LNCAP (cell line): ENCODE measurements at regions not wholly inside any gene's neighbourhood (a gene's known extent, or its start where the extent isn't known, plus 50 kb on each side); places are given as distances from the start of the nearest gene placed in this dataset.

Source experiments
- TF ChIP-seq, protein P1 (sequence below): fragments of 450-650 bp; IDR thresholded peaks from 2 replicates; pipeline ENCODE4 v1.5.1; 2017; ENCODE audit warnings: mild to moderate bottlenecking

DNA sequence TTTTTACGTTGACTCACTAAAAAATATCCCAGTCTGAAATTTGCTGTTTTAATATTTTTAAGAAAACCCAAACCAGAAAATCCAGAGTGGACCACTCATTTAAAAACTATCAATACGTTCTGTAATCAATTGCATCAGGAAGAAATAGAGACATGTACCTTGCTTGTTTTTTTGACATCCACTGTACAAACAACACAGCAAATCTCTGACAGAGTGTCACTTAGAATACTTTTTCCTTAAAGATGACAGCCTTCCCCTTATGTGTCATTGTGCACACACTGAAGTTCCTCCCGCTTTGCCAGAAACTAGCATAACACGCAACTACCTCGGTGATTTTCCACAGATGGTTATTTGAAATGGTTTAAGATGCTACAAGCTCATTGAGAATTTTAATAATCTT, 321.7 kb upstream of the PFKP start:
- TF ChIP-seq, protein P1, sequence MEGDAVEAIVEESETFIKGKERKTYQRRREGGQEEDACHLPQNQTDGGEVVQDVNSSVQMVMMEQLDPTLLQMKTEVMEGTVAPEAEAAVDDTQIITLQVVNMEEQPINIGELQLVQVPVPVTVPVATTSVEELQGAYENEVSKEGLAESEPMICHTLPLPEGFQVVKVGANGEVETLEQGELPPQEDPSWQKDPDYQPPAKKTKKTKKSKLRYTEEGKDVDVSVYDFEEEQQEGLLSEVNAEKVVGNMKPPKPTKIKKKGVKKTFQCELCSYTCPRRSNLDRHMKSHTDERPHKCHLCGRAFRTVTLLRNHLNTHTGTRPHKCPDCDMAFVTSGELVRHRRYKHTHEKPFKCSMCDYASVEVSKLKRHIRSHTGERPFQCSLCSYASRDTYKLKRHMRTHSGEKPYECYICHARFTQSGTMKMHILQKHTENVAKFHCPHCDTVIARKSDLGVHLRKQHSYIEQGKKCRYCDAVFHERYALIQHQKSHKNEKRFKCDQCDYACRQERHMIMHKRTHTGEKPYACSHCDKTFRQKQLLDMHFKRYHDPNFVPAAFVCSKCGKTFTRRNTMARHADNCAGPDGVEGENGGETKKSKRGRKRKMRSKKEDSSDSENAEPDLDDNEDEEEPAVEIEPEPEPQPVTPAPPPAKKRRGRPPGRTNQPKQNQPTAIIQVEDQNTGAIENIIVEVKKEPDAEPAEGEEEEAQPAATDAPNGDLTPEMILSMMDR = no peak

DNA sequence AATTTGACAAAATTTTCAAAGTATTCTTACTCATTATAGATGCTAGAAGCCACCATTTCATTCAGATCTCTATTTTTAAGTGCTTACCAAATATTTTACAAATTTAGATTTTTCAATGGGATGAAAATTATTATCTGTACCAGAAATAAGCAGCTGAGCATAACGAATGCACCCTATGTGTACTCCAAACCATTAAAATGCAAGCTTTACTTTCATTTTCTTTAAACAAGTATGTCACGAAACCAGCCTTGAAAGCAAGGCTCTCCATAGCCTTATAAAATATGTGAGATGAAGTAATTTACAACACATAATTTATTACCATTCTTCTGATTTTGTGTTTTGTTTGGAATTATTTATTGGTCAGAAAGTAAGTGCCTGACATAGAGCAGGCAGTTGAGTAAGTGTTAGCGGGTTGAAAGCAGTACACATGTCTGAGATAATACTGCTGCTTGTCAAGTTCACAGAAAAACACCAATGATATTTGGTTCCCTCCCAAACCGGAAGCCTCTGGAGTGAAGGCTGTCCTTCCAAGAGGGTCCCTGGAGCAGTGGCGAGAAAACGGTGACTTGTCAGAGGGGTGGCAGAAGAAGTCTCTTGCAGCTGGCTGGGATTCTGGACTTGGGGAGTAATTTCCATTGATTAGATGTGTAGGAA, 322.7 kb upstream of the PFKP start:
- TF ChIP-seq, protein P1 = no peak

DNA sequence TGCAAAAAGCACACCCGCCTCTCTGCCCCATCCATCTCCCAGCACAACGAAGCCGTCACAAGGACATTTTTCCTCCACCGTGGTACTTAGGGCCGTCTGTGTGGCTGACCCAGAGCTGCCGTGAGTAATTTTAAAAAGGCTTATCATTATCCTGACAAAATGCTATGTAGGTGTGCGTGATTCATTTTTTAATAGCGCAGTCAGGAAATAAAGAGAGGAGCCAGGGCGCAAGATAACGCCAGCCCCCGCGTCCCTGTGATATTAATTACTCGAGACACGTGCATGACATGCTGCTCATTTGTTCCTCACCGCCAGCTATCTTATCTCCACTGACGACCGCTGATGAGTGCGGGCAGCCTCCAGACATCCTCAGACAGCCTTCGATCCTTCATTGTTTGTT, 332.7 kb upstream of the PFKP start:
- TF ChIP-seq, protein P1 = no peak

DNA sequence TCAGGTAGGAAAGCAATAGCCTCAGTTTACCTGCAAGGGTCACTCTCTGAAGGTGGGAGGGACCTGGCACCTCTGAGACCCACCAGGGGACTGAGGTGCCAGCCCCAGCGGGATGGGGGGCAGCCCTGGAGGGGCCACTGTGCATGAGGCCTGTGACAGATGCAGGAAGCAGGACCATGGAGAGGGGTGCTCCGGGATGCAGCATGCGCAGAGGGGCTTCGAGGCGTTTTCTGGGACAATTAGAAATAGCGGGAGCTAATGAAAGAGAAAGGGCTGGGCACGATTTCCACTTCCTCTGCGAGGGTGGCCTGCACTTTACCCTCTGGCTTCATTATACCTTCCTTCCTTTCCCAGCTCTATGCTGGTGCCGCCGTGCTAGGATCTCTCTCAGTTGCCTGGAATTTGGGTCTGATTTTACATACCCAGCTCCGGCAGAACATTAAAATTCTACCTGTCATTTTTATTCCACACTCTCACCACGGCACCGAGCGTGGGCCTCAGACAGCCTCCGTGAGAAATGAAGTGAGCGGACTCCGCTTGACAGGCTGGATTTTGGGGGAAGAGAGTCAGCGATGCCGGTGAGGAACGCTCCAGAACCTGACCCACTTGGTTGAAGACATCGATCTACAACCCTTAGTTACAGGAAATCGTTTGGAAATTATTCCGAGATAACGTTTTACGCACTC, 333.9 kb upstream of the PFKP start:
- TF ChIP-seq, protein P1 = no peak

DNA sequence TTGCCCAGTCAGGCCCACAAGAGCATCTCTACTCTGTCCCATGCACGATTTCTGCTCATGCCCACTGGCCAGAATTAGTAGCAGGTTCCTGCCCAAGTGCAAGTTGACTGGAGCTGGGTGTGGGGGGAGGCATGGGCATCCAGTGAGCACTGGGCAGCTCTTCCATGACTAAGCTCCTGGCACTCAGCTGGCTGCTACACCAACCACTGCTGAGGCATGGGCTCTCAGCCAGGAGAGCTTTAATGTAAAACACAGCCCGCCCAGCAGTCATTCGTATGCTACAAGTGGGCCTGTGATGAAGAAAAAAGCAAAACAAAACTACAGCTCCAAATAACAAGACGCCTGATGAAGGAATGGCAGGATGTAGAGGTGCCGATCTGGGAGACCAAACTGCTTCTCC, 335.4 kb upstream of the PFKP start:
- TF ChIP-seq, protein P1 = no peak

DNA sequence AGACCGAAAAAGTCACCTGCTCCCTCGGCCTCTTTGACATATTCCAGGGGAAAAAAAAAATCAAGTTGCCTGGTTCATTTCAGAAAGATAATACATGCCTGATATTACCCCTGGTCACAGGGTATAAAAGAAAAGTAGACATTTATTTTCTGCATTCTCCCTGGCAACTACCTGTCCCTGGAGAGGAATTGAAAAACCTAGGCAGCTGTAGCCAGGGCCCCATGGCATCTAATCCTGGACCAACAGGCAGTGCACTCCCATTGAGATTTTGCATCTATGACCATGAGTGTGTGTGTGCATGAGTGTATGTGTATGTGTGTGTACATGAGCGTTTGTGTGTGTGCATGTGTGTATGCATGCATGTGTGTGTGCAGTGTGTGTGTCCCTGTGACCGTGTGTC, 338.2 kb upstream of the PFKP start:
- TF ChIP-seq, protein P1 = no peak

DNA sequence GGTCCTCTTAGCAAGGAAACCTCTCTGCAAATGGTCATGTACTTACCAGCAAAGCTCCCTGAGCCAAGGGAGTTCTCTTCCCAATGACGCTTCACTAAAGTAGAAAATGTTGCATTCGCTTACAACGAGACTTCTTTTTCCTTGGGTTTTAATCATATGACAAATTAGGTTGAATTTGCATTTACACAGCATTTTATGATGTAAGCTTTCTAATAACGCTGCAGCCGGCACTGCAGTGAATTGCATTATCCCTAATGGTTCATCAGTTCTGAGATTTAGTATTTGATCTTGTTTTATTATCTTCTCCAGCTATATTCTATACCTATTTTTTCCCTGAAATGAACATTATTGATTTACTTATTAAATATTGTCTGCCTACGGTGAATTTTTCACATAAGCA, 339.3 kb upstream of the PFKP start:
- TF ChIP-seq, protein P1 = no peak

DNA sequence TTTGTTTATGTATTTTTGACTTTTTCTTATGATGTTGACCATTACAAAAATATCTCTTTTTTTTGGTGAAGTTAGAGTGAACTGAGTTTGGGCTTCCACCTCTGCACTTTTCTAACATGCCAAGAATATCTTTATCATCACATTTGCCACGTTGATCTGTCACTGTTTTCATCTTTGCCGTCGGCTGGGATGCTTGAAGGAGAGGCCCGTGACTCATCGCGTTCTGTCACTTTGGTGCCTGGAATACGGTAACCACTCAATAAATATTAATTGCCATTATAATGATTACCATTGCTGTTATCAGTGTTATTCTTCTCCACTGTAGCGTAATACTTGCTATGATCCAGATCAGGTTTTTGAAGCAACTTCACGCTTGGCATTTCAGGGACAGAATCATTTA, 350.8 kb upstream of the PFKP start:
- TF ChIP-seq, protein P1 = no peak
